SU-DHL-6 (cell line): ENCODE measurements at regions not wholly inside any gene's neighbourhood (a gene's known extent, or its start where the extent isn't known, plus 50 kb on each side); places are given as distances from the start of the nearest gene placed in this dataset.

ENCODE experiments used
- H2AFZ ChIP-seq: fragments of 200-600 bp; sonication (generic); 2 replicates; pipeline ENCODE4 v1.6.1; 2014; ENCODE audit warnings: low read depth, mild to moderate bottlenecking, moderate library complexity, mixed read lengths, antibody characterized with exemption, low read length; ENCODE audit not compliant: severe bottlenecking
- H3F3A ChIP-seq: fragments of 200-600 bp; shearing (Covaris generic); 2 replicates; pipeline ENCODE4 v1.6.0; 2016; ENCODE audit warnings: antibody characterized with exemption, mild to moderate bottlenecking; ENCODE audit not compliant: insufficient read depth
- H3K27ac ChIP-seq: fragments of 200-600 bp; sonication (generic); 2 replicates; pipeline ENCODE4 v1.5.1; 2016; ENCODE audit warnings: low read depth, mild to moderate bottlenecking, low read length, moderate library complexity, mixed read lengths
- H3K27me3 ChIP-seq: fragments of 200-600 bp; sonication (generic), shearing (Covaris generic); 2 replicates; pipeline ENCODE4 v1.6.0; 2014; ENCODE audit warnings: mild to moderate bottlenecking, low read length
- H3K36me3 ChIP-seq: fragments of 200-600 bp; sonication (generic); 2 replicates; pipeline ENCODE4 v1.6.1; 2014; ENCODE audit warnings: mild to moderate bottlenecking, low read length, mixed read lengths
- H3K4me2 ChIP-seq: fragments of 300-600, 200-600 bp; shearing (Covaris generic), sonication (generic); 2 replicates; pipeline ENCODE4 v1.6.0; 2014; ENCODE audit warnings: low read length, low read depth, mild to moderate bottlenecking; ENCODE audit not compliant: poor library complexity, severe bottlenecking
- H3K4me3 ChIP-seq: fragments of 200-600 bp; sonication (generic); 2 replicates; pipeline ENCODE4 v1.5.1; 2014; ENCODE audit warnings: antibody characterized with exemption, low read length, mild to moderate bottlenecking, mixed read lengths; ENCODE audit not compliant: insufficient read depth, poor library complexity, severe bottlenecking
- H3K79me2 ChIP-seq: fragments of 200-600 bp; sonication (generic); 2 replicates; pipeline ENCODE4 v1.6.1; 2014; ENCODE audit warnings: mild to moderate bottlenecking, low read length, moderate library complexity; ENCODE audit not compliant: insufficient read depth
- H3K9ac ChIP-seq: fragments of 200-600 bp; sonication (generic); 2 replicates; pipeline ENCODE4 v1.7.0; 2014; ENCODE audit warnings: mild to moderate bottlenecking, low read length
- H3K9me2 ChIP-seq: fragments of 200-600 bp; sonication (generic); replicated peaks from 2 replicates; pipeline ENCODE4 v1.6.1; 2014; ENCODE audit warnings: low read length; ENCODE audit not compliant: insufficient read depth
- H3K9me3 ChIP-seq: fragments of 200-600 bp; sonication (generic); 2 replicates; pipeline ENCODE4 v1.6.1; 2014; ENCODE audit warnings: low read length, mixed read lengths; ENCODE audit not compliant: insufficient read depth
- H4K20me1 ChIP-seq: fragments of 200-600 bp; sonication (generic); 2 replicates; pipeline ENCODE4 v1.6.1; 2014; ENCODE audit warnings: low read depth, mild to moderate bottlenecking, antibody characterized with exemption, low read length, moderate library complexity, mixed read lengths
- EZH2phosphoT487 ChIP-seq: fragments of 200-600 bp; sonication (generic), shearing (Covaris generic); conservative IDR thresholded peaks from 2 replicates; pipeline ENCODE4 v1.6.1; 2018; ENCODE audit warnings: mild to moderate bottlenecking, antibody characterized with exemption, low read length, moderate library complexity, mixed read lengths
- TF ChIP-seq, protein P1 (sequence below): fragments of 200-600 bp; sonication (generic); IDR thresholded peaks from one replicate; pipeline ENCODE4 v1.5.1; 2017; ENCODE audit warnings: antibody characterized with exemption, mild to moderate bottlenecking, low read length, moderate library complexity; ENCODE audit not compliant: insufficient read depth, poor library complexity, severe bottlenecking

- H3K36me3 ChIP-seq = no peaks in the 10 kb centered on the region
- H3K27ac ChIP-seq = no peak overlapping the region
- no peaks in the 10 kb centered on the region for H3K9me3 ChIP-seq
- no peak for TF ChIP-seq EZH2phosphoT487
- TF ChIP-seq, protein P1, sequence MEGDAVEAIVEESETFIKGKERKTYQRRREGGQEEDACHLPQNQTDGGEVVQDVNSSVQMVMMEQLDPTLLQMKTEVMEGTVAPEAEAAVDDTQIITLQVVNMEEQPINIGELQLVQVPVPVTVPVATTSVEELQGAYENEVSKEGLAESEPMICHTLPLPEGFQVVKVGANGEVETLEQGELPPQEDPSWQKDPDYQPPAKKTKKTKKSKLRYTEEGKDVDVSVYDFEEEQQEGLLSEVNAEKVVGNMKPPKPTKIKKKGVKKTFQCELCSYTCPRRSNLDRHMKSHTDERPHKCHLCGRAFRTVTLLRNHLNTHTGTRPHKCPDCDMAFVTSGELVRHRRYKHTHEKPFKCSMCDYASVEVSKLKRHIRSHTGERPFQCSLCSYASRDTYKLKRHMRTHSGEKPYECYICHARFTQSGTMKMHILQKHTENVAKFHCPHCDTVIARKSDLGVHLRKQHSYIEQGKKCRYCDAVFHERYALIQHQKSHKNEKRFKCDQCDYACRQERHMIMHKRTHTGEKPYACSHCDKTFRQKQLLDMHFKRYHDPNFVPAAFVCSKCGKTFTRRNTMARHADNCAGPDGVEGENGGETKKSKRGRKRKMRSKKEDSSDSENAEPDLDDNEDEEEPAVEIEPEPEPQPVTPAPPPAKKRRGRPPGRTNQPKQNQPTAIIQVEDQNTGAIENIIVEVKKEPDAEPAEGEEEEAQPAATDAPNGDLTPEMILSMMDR = no peak
- no peaks in the 10 kb centered on the region for H4K20me1 ChIP-seq
- no peak overlapping the region for H3K4me3 ChIP-seq
- no peaks in the 10 kb centered on the region for H3K27me3 ChIP-seq
- H3K4me2 ChIP-seq = no peak overlapping the region
- H3K9me2 ChIP-seq = no peaks in the 10 kb centered on the region
- H3F3A ChIP-seq = no peaks in the 10 kb centered on the region
- H3K9ac ChIP-seq = no peak overlapping the region
- no peak overlapping the region for H2AFZ ChIP-seq
- H3K79me2 ChIP-seq = no peaks in the 10 kb centered on the region
These were observed 130.1 kb upstream of the FST start for GRCh38 chr5:53350368-53350767.

GRCh38 chr5:53350991-53351770 lies 129.2 kb upstream of the FST start:
- no peak overlapping the region for H3K9ac ChIP-seq
- H3K36me3 ChIP-seq = no peaks in the 10 kb centered on the region
- TF ChIP-seq EZH2phosphoT487 = no peak
- TF ChIP-seq, protein P1 = no peak
- no peaks in the 10 kb centered on the region for H3K79me2 ChIP-seq
- H4K20me1 ChIP-seq = no peaks in the 10 kb centered on the region
- H3K27me3 ChIP-seq = no peaks in the 10 kb centered on the region
- H3K27ac ChIP-seq = no peak overlapping the region
- no peaks in the 10 kb centered on the region for H3F3A ChIP-seq
- H3K4me2 ChIP-seq = no peak overlapping the region
- no peaks in the 10 kb centered on the region for H3K9me2 ChIP-seq
- no peak overlapping the region for H2AFZ ChIP-seq
- H3K4me3 ChIP-seq = no peak overlapping the region
- no peaks in the 10 kb centered on the region for H3K9me3 ChIP-seq

DNA sequence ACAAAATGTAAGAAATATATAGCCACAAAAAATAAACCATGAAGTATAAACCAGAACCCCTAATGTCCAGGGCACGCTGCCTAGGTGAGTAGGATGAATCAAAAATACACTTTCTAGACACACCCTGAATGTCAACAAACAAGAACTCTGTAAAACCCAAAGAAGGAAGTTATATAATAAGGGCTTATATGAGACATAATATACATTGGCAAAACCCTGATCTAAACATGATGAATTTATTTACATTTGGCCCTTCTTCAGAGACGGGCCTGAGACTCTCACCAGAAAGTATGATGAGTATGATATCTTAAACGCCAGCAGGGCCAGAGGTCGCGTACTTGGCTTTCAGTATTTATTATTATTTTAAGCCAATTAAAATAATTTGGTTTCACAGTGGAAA lies 125.1 kb upstream of the FST start:
- Histone ChIP-seq H3K9me2 (no peaks in the 10 kb centered on the region), H2AFZ (no peak overlapping the region), H3K9ac (no peak overlapping the region), H3K36me3 (no peaks in the 10 kb centered on the region), H3K4me2 (no peak overlapping the region), H3K9me3 (no peaks in the 10 kb centered on the region), H3K27me3 (no peaks in the 10 kb centered on the region), H4K20me1 (no peaks in the 10 kb centered on the region), H3K4me3 (no peak overlapping the region), H3F3A (no peaks in the 10 kb centered on the region), H3K27ac (no peak overlapping the region), H3K79me2 (no peaks in the 10 kb centered on the region)
- TF ChIP-seq, protein P1 = no peak
- no peak for TF ChIP-seq EZH2phosphoT487
